M059J (cell line): ENCODE measurements at regions not wholly inside any gene's neighbourhood (a gene's known extent, or its start where the extent isn't known, plus 50 kb on each side); places are given as distances from the start of the nearest gene placed in this dataset.
"Not testable (repeated sequence)": the region's sequence is repeated elsewhere in the genome, so short reads cannot be mapped to it uniquely, and the experiment has no call there.

Source experiments
- DNase-seq: peaks from one replicate; pipeline ENCODE4 v3.0.0-alpha.2; 2012; ENCODE audit warnings: low read depth

DNA sequence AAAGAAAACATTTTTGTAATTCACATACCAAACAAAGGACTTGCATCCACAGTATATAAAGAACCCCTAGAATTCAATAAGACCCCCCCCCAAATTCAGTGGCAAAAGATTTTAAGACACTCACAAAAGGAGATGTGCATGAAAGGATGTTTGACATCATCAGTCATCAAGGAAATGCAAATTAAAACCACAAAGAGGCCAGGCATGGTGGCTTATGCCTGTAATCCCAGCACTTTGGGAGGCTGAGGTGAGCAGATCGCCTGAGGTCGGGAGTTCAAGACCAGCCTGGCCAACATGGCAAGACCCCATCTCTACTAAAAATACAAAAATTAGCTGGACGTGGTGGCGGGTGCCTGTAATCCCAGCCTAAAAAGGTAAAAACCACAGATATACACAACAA lies 61.3 kb downstream of the AIPL1 start:
- not testable (repeated sequence) for DNase-seq

- peak; percentile 85 for DNase-seq
These were observed 68.7 kb downstream of the AIPL1 start for GRCh38 chr17:6366221-6366666.

DNA sequence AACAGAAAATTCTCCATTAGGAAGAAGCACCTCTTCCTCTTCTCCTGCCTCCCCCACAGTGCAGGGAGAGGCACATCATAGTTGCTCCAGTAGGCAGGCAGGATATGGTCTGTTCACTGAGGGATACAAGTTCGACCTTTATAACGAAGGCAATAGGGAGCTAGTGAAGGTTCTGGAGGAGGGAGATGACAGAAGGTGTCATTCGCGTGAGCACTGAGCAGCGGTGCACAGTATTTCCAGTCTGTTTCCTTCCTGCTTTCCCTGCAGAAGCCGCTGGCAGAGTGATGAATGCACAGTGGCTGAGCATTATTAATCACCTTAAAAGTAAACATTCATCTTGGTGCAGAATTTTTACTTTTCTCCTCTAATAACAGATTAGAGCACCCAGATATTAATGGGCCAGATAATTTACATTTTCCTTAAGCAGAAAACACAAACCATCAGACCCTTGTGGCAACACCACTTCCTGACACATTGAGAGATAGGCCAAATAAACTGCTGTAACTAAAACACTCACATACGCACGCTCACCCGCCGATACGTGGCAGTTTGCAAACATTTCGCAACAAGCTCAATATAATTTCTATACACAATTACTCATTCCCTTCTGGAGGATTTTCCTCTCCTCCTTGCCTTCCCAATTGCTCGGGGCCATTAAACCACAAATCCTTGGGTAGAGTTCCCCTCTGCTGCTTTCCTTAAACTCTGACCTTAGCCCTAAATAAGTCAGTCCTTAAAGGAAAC lies 69.5 kb downstream of the AIPL1 start:
- DNase-seq = peak; percentile 92

DNA sequence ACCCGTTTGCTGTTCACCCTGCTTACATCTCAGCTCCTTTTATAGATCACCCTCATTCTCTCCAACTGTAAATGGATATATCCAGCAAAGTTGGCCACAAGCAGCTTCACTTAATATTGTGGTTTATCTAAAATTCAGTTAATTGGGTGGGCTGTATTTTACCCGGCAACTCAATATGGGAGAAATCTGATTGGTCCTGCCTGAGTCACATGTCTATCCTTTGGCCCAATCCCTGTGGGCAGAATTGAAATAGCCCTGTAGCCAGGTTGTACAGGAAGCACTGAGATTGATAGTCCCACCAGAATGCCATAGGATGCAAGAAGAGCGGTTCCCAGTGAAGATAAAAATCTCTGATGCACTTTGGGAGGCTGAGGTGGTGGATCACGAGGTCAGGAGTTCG lies 73.2 kb downstream of the AIPL1 start:
- DNase-seq = no peak

DNA sequence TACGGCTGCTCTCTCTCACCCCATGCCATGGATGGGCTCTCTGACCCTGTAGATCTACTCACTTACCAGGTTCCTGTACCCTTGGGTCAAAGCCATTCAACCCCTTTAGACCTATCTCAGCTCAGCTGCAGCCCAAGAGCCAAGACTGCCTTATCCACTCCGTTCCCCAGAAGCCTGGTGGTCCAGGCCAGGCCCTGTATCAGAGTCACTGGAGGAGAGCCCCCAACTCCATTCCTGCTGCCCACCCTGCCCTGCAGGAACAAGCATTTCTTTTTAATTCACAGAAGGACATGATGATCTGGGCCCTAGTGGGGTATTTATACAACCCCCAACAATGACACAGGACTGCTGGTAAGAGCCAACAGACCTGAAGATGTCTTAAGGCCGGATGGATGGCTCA lies 76.8 kb downstream of the AIPL1 start:
- DNase-seq = no peak

- DNase-seq = no peak
These were observed 78.4 kb downstream of the AIPL1 start for GRCh38 chr17:6356562-6356961.

- no peak for DNase-seq
These were observed 79.7 kb downstream of the AIPL1 start for GRCh38 chr17:6355196-6355595.

DNA sequence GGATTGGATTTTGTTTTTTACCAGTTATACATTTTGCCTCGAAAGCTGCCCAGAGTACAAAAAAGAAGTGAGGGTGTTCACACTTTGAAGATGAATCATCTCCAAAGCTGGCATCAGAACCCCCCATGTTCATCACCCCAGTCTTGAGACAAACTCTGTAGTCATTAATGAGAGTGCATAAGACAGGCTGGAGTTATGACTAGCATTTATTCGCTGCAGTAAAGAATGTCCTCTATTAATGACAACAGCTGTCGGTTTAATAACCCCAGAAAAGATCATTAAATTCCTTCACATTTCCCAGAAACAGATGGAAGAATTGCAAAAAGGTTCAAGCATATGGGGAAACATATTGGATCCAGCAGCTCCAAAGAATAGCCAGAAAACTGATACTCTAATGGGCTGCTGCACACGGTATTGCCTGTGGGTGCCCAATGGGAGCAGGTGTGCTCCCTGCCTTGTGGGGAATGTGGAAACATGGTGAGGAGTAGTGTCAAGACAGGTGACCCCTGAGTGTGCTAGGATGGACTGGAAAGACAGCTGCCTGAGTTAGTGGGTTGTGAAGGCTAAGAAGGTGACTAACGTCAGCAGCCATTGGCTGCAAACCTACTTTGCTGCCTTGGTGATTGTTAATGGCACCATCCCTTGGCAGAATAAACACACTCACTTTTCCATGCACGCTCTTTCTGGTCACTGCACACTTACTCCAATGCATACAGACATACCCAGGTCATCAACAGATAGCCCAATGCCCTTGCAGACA lies 81.9 kb downstream of the AIPL1 start:
- DNase-seq = no peak

- no peak for DNase-seq
These were observed 82.9 kb downstream of the AIPL1 start for GRCh38 chr17:6352016-6352415.

DNA sequence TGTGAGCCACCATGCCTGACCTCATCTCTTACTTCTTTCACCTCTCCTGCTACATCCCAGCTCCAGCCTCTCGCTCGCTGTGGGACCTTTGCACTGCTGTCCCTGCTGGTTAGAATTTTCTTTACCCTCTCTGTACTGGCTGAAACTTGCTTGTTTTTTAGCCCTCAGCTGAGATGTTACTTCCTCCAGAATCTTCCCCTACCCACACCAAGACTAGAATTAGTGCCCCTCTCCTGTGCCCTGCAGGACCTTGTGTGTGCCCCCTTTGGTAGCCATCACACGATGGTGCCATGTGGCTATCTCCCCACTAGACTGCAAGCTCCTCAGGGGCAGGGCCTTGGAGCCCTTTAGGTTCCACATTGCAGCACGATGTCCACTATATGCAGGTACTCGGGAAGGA lies 84.1 kb downstream of the AIPL1 start:
- DNase-seq = no peak

GRCh38 chr17:6348891-6349290 lies 86.0 kb downstream of the AIPL1 start:
- DNase-seq = no peak

DNA sequence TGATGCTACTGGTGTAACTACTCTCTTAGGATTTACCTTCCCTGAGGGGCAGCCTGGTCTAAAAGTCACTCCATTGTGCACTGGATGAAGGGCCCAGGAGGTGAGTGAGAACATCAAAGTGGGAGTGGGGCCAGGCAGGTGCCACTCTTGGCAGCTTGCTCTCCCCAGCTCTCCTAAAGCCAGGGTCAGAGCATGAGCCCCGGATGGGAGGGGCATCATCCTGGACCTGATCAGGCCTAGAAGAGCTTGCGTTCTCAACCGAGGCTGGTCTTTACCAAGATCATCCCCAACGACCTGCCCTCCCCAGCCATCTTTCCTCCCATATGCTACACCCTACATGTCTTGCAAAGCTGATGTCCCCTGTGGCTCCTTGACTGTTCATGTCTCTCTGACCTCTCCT lies 87.1 kb downstream of the AIPL1 start:
- DNase-seq = no peak

DNA sequence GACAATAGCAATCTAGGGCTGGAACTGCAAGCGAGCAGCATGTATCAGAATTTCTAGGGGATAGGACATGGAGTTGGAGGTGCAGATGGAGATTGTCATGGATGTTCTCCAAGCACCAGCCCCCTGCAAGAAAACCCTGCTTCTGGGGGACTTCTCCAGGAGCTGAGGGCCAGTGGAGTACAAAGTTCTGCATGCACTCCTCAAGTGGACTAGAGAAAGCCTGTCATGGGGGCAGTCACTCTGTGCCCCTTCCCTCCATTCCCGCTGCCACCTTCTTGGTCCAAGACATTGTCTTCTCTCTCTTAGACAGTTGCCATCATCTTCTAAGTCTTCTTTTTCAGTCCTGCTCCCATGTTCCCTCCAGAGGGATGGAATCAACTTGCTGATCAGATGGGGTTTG lies 87.9 kb downstream of the AIPL1 start:
- no peak for DNase-seq

- DNase-seq = no peak
These were observed 88.7 kb downstream of the AIPL1 start for GRCh38 chr17:6346156-6346786.

GRCh38 chr17:6343736-6344135 lies 91.2 kb downstream of the AIPL1 start:
- no peak for DNase-seq

GRCh38 chr17:6343191-6343590 lies 91.7 kb downstream of the AIPL1 start:
- DNase-seq = no peak

GRCh38 chr17:6340708-6341107 lies 94.2 kb downstream of the AIPL1 start:
- DNase-seq = no peak

DNA sequence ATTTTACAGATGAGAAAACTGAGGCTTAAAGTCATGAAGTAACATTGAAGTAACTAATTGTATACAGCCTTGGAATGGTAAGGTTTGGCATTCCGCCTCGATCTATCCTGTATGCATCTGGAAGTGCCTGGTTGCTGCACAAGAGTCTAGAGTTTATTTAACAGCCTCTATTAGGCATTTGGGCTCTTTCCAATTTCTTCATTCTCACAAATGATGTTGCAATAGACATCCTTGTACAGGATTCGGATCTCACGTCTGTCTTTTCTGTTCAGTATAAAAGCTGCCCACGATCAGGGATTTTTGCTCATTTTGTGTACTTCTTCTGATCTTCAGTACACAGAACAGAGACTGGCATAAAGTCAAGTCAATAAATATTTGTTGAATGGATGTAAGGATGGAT lies 100.5 kb downstream of the AIPL1 start:
- no peak for DNase-seq

- no peak for DNase-seq
These were observed 104.0 kb downstream of the AIPL1 start for GRCh38 chr17:6330936-6331335.

GRCh38 chr17:6328279-6328678 lies 106.6 kb downstream of the AIPL1 start:
- peak; percentile 13 for DNase-seq

- no peak for DNase-seq
These were observed 107.9 kb downstream of the AIPL1 start for GRCh38 chr17:6327007-6327406.

- DNase-seq = no peak
These were observed 108.4 kb downstream of the AIPL1 start for GRCh38 chr17:6326483-6326882.

GRCh38 chr17:6325741-6326140 lies 109.2 kb downstream of the AIPL1 start:
- DNase-seq = no peak
